HG02759 (cell line): ENCODE measurements at regions not wholly inside any gene's neighbourhood (a gene's known extent, or its start where the extent isn't known, plus 50 kb on each side); places are given as distances from the start of the nearest gene placed in this dataset.
"Not testable (repeated sequence)": the region's sequence is repeated elsewhere in the genome, so short reads cannot be mapped to it uniquely, and the experiment has no call there.

Experiments
- ATAC-seq: cut with Tn5 transposase; IDR thresholded peaks from one replicate; pipeline ENCODE4 v1.9.1; 2021; ENCODE audit warnings: mild to moderate bottlenecking, moderate library complexity; ENCODE audit not compliant: unreplicated experiment

DNA sequence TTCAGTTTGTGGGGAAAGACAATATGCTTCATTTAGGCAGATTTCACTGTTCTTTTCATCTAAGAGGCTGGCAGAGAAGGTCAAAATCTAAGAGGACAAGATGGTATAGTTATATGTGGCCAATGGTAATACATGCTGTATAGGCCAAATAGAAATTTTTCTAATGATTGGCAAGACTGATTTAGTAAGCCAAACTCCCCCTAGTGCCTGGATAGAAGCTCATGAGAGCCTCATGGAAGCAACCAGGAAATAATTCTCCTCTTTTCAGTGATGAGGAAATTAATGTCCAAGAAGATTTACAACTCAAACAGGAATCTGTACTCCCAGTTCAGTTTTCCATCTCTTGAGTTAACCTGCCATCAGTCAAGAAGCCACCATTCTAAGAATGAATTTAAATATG, 253.6 kb upstream of the PHF14 start:
- no peak for ATAC-seq

DNA sequence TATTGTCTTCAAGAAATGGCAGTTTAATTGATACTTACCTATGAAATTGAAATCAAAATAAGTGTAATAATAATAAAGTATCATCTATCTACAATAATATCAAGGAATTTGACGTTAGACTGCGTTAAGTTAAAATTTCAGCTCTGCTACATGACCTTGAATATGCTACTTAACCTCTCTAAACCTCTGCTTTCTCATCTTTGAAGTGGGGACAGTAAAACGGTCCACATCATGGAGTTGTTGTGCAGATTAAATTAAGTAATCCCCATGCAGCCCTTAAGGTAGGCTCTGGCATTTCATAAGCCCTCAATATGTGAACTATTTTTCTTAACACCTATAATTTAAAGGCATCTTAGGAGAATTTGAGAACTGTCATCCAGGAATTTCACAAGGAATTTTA, 252.4 kb upstream of the PHF14 start:
- ATAC-seq = no peak

DNA sequence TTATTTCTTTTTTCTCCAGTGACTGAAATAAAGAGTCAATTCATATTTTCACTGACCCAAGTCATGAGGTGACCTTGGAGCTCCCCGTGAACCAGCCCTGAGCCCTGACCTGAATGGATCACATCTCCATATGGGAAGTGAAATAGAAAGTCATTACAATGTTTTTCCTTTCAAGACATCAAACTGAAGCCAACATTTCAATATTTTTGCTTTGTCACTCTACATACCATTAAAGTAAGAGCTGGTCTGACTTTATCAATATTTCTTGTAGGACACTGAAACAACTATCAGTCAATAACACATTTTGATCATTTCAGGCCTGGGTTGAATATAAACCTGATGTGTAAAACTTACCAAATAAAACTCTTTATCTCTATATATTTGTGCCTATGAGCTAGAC, 249.8 kb upstream of the PHF14 start:
- no peak for ATAC-seq

DNA sequence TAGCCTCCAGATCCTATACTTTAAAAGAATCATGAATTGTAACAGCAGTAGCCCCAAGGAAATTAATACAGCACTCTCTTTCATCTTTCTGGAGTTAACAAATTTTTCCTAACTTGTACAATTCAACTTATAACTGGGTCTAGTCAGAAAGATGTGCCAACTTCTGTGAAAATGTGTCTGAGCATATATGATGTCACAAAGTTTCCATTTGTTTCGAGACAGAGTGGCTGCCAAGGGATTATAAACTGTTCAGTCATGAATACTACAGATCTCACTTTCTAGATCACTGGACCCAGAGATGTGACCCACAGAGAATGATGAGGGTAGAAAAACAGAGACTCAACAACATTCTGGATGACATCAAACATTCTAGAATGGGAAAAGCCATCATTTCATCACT, 249.2 kb upstream of the PHF14 start:
- no peak for ATAC-seq

DNA sequence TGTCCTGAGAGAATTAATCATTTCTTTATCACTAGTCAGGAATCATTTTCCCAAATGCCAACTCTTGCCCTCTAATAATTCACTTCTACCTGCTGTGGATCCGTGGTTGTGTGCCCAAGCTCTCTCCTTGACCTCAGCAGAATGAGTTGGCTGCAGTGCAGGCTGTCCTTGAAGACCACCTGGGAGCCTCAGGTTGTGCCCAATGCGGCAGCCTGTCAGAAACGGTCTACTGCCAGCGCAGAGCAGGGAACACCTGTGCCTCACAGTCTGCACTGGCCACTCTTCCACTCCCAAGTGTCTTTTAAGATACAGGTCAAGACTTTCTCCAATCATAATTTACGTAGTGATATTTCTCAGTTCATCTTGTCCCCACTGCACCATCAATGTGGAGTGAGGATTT, 246.0 kb upstream of the PHF14 start:
- ATAC-seq = no peak

DNA sequence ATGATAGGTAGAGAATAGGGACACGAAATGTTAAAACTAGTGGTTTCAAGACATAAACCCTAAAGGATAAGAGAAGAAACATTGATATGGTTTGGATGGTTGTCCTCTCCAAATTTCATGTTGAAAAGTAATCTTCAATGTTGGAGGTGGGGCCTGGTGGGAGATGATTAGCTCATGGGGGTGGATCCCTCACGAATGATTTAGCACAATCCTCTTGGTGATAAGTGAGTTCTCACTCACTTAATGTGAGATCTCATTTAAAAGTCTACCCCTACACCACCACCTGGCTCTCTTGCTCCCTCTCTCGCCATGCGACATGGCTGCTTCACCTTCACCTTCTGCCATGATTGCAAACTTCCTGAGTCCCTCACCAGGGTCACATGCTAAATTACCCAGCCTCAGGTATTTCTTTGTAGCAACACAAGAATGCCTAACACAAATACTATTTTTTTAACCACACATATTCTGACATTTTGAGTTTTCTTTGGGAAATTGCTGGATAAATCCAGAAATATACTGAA, 242.4 kb upstream of the PHF14 start:
- ATAC-seq = no peak

DNA sequence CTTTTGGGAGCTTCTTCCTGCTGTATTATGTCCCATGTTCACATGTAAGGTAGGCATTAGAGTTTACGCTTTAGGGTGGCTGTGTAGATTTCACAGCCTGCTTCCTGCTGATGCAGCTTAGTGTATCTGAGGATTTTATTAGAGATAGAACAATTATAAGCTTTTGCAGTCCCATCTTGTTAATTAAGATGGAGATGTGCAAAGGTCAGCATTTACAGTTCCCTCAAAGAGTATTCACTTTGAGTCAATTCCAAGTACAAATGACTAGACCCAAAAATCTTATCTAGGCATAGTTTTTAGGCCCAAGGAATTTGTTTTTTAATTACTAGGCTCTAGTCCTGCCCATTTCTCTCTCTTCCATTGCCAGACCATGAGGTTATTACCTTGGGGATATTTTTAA, 239.9 kb upstream of the PHF14 start:
- ATAC-seq = no peak

DNA sequence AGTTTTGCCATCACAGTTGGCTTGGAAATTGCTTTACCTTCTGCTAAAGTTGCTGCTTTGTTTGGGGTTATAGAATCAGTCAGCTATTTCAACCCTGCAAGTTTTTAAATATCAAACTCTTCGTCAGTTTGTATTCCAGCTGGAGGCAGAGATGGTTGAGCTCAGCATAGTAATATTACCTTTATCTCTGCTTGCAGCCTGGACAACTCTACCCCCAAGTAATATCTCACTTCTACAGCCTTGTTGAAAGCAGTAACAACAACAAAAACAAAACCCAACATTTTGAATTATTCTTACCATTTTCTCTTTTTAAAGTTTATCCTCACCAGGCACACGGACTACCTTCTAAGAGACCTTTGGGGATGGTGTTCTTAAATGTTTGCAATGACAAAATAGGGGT, 239.1 kb upstream of the PHF14 start:
- no peak for ATAC-seq

DNA sequence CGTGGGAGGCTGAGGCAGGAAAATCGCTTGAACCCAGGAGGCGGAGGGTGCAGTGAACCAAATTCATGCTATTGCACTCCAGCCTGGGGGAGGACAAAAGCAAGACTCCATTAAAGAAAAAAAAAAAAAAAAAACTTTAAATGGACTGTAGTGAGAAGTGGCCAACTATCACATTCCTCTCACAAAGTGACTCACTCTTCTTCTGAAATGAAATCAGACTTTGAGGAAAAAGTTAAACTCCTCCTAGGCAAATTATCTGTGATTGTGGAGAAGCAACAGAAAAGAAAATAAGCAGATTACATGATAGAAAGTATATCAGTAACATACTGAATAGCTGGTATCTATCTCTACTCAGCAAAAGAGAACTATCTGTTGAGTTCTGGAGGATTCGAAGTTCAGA, 234.3 kb upstream of the PHF14 start:
- no peak for ATAC-seq

DNA sequence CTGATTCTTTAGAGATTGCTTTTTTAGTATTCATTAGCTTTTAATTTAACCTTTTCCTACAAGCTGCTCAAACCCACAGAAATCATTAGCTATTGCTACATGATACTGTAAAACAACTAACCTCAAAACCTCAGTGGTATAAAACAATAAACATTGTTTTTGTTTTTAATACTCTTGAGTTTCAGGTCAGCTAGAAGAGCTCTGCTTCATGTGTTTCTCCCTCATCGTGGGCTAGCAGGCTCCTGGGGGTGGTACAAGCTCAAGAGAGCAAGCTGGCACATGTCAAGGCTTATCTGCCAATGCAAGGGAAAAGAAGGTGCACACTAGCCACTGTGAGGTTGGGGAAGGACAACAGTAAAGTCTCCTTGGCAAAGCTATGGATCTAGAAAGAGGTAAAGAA, 232.9 kb upstream of the PHF14 start:
- no peak for ATAC-seq

DNA sequence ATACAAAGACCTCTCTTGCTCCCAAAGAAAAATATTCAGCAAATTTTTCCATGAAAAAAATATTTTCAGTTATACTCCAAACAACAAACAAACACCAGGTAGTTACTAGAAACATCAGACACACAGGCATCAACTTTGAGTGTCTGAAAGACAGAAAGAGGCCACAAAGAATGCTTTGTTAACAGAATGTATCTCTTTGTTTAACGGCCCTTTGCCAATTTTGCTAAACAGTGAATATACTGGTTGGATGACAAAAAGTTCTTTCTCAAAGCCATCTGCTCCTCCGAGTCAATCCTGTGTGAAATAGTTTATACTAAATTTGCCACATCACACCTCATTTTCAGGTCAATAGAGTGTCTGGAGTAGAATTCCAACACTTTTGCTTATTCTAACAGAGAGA, 216.7 kb upstream of the PHF14 start:
- ATAC-seq = no peak

DNA sequence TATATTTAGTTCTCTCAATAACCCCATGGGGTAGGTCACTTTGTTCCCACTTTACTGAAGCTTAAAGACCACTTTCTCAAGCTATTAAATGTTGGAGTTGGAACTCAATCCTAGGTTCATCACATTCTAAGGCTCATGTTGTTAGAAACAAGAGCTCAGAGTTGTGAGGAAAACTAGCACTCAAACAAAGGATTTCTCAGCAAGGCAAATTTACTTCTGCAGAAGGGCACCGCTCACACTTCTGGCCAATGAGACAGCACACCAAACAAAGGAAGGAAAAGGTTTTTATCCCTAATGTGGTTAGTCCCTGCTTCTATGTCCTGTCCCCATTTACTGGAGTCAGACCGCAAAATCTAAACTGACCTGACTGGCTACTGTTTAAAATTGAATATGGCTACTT, 214.6 kb upstream of the PHF14 start:
- no peak for ATAC-seq

DNA sequence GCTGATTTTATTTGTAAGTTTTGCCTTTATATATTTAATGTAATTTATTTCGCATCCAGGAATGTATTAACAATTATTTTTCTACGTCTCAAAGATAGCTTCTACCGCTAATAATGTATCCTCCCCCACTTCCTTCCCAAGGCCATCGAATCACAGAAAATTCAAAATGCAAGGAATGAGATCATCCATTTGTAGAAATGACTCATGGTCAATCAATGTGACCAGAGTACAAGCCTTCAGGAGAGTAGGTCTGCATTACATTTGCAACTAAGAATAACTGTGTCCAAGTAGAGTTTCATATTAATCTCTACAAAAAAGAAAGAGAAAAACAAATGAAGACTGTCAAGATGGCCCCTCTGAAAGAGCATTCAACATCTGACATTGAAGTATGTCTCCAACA, 205.9 kb upstream of the PHF14 start:
- ATAC-seq = no peak

DNA sequence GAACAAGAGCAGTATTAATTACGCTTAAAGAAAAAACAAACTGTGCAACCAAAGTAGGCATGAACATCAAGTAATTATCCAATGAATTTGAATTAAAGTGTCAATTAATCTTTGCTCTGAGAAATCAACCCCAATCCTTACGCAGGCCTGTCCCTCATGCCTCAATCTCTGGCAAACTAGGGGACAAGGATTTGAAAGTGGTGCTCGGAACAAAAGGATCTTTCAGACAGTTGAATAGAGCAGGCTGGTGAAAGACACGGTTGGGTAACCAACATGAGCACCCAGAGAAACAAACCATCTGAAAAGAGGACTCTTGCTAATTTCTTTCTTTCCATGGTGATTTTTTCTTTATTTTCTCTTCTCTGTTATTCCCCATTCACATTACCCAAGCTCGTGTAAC, 203.5 kb upstream of the PHF14 start:
- no peak for ATAC-seq

DNA sequence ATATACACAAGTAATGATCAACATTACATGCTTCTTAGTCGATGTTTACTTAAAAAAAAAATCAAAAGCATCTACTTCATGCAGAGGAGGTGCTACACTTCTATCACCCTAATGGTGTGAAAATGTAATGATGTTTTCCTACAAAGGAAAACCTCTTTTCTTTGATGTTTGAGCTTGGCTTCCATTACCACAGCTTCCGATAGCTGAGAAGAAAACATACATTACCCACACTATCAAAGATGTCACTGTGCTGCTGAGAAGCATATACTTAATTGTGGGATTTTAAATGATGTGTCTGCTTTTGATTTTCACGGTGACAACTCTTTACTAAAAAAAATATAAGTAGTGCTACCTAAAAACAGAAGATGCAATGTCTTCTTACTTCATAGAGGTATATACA, 200.2 kb upstream of the PHF14 start:
- no peak for ATAC-seq

DNA sequence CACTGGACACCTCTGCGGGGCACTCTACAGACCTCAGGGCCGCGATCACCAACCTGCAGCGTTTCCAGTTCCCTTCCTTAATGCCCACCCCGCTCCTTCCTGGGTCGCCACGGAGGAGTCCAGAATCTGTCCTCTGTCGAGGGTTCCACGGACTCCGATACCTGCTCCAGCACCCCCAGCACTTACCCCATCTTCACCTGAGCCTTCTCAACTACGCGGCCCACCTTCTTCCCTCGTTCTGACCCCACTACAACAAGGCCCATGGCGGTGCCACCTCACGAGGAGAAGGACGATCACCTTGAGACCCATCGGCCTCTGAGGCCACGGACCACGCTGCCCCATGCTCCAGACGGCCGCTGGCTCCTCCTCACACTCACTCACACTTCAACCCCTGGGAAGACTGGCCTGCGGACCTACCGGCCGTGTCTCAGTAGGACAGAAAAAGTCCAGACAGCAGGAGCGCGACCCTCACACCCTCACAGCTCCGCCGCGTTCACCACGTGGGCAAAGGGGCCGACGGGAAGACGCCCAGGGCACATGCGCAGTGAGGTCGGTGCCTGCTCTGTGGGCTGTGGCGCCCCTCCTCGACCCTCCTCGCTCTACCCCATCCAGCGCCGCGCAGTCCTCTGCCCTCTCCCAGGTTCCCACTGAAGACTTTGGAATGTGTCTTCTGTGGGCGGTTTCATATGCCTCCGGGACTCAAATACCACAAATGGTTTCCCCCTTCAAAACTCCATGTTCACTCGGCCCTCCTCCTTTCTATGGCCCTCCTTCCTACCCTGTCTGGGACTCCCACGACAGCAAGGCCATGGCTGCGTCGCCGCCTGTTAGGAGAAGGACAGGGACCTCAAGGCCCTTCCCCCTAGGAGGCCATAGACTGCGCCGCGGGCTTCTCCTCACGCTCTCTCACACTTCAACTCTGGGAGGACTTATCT, 193.9 kb upstream of the PHF14 start:
- ATAC-seq = no peak

DNA sequence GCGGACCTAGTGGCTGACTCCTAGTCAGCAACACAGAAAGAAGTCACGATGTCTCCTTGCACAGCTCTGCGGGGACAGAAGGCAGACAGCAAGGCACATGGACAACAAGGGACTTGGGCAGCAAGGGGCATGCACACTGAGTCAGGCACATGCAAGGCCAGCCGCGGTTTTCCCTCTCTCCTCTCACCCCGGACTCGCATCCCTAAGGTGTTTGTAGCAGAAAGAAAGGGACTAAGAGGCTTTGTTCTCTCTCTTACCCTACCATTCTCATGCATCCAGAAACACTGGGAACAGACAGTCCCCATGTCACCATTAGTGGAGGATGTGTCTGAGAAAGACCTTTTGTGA, 193.3 kb upstream of the PHF14 start:
- no peak for ATAC-seq

DNA sequence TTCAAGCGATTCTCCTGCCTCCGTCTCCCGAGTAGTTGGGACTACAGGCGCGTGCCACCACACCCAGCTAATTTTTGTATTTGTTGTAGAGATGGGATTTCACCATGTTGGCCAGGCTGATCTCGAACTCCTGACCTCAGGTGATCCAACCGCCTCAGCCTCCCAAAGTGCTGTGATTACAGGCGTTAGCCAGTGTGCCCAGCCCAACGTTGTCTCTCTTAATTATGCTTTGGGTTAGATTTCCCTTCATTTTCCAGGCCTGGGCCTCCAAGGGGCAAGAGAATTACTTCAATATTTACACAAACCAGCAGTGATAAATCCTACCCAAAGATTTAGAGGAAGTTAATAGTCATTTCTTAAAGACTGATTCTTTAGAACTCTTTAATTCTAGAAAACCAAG, 186.7 kb upstream of the PHF14 start:
- ATAC-seq = not testable (repeated sequence)

DNA sequence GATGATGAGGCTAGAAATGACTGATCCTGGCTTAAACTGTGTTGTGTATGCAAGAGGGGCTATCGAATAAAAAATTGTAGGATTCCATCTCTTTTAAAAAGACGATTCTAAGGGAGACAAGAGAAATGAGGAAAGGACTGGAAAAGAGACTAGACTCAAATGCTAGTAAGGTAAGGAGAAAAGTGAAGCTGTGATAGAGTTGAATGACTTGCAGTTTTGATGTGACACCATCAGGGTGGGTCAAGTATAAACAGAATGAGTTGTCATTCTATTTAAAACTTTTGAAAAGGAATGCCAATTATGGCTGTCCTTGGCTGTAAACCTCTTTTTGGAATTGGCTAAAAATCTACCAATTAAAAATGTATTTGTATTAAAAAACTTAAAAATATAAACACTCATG, 184.5 kb upstream of the PHF14 start:
- no peak for ATAC-seq

DNA sequence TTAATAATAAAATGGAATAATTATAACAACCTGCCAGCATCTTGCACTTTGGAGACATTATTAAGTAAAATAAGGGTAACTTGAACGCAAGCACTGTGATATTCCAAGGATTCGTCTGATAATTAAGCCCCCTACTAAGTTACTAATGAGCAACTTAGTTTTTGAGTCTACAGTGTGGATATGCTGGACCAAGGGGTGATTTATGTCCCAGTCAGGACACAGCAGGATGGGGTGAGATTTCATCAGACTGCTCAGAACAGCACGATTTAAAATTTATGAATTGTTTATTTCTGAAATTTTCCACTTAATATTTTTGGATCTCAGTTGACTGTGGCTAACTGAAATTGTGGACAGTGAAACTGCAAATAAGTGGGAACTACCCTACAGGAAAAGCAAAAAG, 182.8 kb upstream of the PHF14 start:
- ATAC-seq = no peak

DNA sequence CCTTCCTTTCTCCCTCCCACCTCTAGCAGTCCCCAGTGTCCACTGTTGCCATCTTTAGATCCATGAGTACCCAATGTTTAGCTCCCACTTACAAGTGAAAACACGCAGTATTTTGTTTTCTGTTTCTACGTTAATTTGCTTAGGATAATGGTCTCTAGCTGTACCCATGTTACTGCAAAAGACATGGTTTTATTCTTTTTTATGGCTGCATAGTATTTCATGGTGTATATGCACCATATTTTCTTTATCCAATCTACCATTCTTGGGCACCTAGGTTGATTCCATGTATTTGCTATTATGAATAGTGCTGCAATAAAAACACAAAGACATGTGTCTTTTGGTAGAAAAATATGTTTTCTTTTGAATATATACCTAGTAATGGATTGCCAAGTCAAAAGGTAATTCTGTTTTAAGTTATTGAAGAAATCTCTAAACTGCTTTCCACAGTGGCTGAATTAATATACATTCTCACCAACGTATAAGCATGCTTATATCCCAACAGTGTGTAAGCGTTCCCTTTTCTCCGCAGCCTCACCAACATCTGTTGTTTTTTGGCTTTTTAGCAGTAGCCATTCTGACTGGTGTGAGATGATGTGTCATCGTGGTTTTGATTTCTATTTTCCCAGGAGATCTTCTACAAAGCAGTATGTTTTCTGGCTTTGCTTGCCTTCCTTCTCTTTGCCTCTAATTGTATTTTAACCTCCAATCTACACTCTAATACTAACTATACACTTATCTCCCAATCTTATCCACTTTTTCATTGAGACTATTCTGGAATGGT, 179.5 kb upstream of the PHF14 start:
- ATAC-seq = no peak

DNA sequence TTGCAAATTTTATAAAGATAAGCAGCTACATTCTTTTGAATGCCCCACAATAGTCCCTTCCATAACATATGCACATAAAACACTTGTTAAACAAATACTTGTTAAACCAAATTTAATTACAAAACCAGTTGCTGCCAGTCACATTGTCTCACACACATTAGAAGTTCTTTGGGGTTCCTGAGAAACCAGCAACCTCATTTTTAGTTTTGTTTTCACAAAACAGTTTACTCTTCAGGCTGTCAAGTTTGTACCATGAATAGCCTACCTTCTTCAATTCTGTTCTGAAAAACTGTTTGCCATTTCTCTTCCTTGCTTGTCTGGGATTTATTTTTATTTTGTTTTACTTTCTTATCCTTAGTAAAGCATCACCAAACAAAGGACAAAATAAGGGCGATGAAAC, 176.5 kb upstream of the PHF14 start:
- no peak for ATAC-seq
